Fibroblast of lung (primary cell): ENCODE measurements at regions not wholly inside any gene's neighbourhood (a gene's known extent, or its start where the extent isn't known, plus 50 kb on each side); places are given as distances from the start of the nearest gene placed in this dataset.
"Not testable (repeated sequence)": the region's sequence is repeated elsewhere in the genome, so short reads cannot be mapped to it uniquely, and the experiment has no call there.

Source experiments
- DNase-seq, 2 donors: peaks; one replicate each; pipeline versions ENCODE4 v3.0.0 to v3.0.0-alpha.2; 2010; ENCODE audit warnings: low read depth in 2 of 2
- H2AFZ ChIP-seq: 2 replicates; pipeline ENCODE4 v1.5.1; 2012; ENCODE audit warnings: low read length, control low read depth, inconsistent platforms
- H3K27ac ChIP-seq: 2 replicates; pipeline ENCODE4 v1.5.1; 2011; ENCODE audit warnings: low read length, control low read depth; ENCODE audit not compliant: insufficient read depth
- H3K27me3 ChIP-seq: 2 replicates; pipeline ENCODE4 v1.5.1; 2011; ENCODE audit warnings: mild to moderate bottlenecking, low read length; ENCODE audit not compliant: control insufficient read depth, insufficient read depth
- H3K36me3 ChIP-seq: 2 replicates; pipeline ENCODE4 v1.5.1; 2011; ENCODE audit warnings: low read length; ENCODE audit not compliant: control insufficient read depth, insufficient read depth
- H3K4me1 ChIP-seq: 2 replicates; pipeline ENCODE4 v1.5.1; 2011; ENCODE audit warnings: low read length; ENCODE audit not compliant: control insufficient read depth, insufficient read depth; ENCODE audit errors: extremely low read depth
- H3K4me2 ChIP-seq: 2 replicates; pipeline ENCODE4 v1.5.1; 2011; ENCODE audit warnings: low read length, control low read depth; ENCODE audit not compliant: insufficient read depth; ENCODE audit errors: extremely low read depth
- H3K4me3 ChIP-seq, 4 experiments: fragments of 200-600 bp in 1 of 4; sonication (generic) in 1 of 4; replicated peaks in 1 of 4; 2 replicates each; pipeline ENCODE4 v1.5.1; 2011 to 2016; ENCODE audit warnings: low read length in 4 of 4, low read depth in 3 of 4, mild to moderate bottlenecking in 3 of 4, control low read depth in 2 of 4, inconsistent platforms in 1 of 4, mixed read lengths in 1 of 4; ENCODE audit not compliant: insufficient read depth in 1 of 4; ENCODE audit errors: control extremely low read depth in 1 of 4
- H3K79me2 ChIP-seq: 2 replicates; pipeline ENCODE4 v1.5.1; 2012; ENCODE audit warnings: mild to moderate bottlenecking, low read length, inconsistent platforms; ENCODE audit not compliant: control insufficient read depth, insufficient read depth
- H3K9ac ChIP-seq: 2 replicates; pipeline ENCODE4 v1.5.1; 2011; ENCODE audit warnings: mild to moderate bottlenecking, low read length, control low read depth; ENCODE audit not compliant: insufficient read depth
- H3K9me3 ChIP-seq: 2 replicates; pipeline ENCODE4 v1.5.1; 2012; ENCODE audit warnings: low read depth, low read length; ENCODE audit not compliant: control insufficient read depth, insufficient read depth
- H4K20me1 ChIP-seq: 2 replicates; pipeline ENCODE4 v1.5.1; 2011; ENCODE audit warnings: low read length; ENCODE audit not compliant: control insufficient read depth, insufficient read depth; ENCODE audit errors: extremely low read depth
- CTCF ChIP-seq, 2 donors: IDR thresholded peaks in 1 of 2; conservative IDR thresholded peaks in 1 of 2; 1 replicate in 1 of 2; 2 replicates in 1 of 2; pipeline ENCODE4 v1.5.1; 2011 to 2012; ENCODE audit warnings: low read length in 2 of 2, control low read depth in 1 of 2, inconsistent platforms in 1 of 2, low read depth in 1 of 2, mild to moderate bottlenecking in 1 of 2
- EZH2 ChIP-seq: IDR thresholded peaks from 2 replicates; pipeline ENCODE4 v1.5.1; 2012; ENCODE audit warnings: low read length, control low read depth, mild to moderate bottlenecking; ENCODE audit errors: missing control alignments

DNA sequence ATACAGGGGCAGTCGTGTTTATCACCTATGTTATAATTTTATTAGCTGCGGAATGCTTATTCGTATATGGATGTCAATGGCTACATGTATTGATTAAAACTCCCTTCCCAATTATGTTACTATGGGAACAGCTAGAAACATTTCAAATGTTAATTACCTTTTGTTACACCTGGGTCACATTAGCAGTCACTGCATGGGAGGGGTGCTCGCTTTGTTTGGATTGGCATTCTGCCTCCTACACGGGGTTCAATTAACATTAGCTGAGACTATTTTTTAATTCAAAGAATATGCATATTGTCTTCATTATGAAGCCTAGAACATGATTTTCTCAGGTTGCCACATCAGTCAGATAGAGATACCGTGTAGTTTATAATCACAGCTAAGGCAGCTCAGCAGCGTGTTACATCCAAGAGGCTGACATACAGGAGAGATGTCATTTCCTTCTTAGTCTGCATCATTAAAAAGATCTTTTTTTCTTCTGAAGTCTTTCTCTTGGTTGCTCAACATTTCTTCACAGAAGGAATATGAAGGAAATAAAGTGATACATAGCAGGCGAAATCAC is 76.2 kb upstream of the RPS6KA2 start:
- Histone ChIP-seq H3K79me2 (no peaks in the 10 kb centered on the region), H4K20me1 (no peaks in the 10 kb centered on the region), H3K4me3 (no peak overlapping the region), H3K9me3 (no peaks in the 10 kb centered on the region), H3K27me3 (peaks cover 4% of the 10 kb centered on the region), H3K36me3 (no peaks in the 10 kb centered on the region), H3K4me2 (no peak overlapping the region), H3K4me1 (no peaks in the 10 kb centered on the region), H3K27ac (no peak overlapping the region), H3K9ac (no peak overlapping the region), H2AFZ (no peak overlapping the region)
- TF ChIP-seq CTCF (conservative IDR thresholded peaks at IDR 0.05 in 1 of 2, IDR thresholded peaks at IDR 0.05 in 1 of 2; ENCODE audit: low read depth in 1 of 2, low read length in 2 of 2) (no peak), EZH2 (no peak)
- DNase-seq: peak in 1 of 2 donors; percentile 8

GRCh38 chr6:166701424-166701823 is 74.4 kb upstream of the RPS6KA2 start:
- not testable (repeated sequence) for H3K27ac ChIP-seq, H3K4me1 ChIP-seq, H3K9me3 ChIP-seq, H3K27me3 ChIP-seq, H4K20me1 ChIP-seq, DNase-seq, H3K79me2 ChIP-seq, H3K4me2 ChIP-seq, H2AFZ ChIP-seq, H3K36me3 ChIP-seq, H3K9ac ChIP-seq, H3K4me3 ChIP-seq

DNA sequence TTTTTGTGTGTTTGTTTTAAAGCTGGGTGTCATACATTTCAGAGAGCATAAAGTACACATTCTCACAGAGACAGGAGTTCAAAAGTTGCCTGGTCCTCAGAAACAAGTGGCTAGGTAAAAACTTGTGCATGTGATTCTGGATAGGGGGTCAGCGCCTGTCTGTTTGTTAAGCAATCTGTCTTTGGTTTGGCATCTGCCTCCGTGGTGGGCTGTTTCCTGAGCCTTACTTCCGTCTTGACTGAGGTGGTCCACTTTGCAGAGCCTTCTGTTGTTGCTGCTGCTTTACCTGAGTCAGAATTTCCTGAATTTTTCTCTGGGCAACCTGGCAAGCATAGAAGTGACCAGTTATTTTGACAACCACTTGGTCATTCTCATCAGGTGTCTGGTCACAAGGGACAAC is 73.8 kb upstream of the RPS6KA2 start:
- H4K20me1 ChIP-seq, DNase-seq, H3K4me3 ChIP-seq, H3K27ac ChIP-seq, H2AFZ ChIP-seq, H3K79me2 ChIP-seq, H3K4me2 ChIP-seq, H3K27me3 ChIP-seq, H3K4me1 ChIP-seq, H3K36me3 ChIP-seq, H3K9me3 ChIP-seq, H3K9ac ChIP-seq: not testable (repeated sequence)

GRCh38 chr6:166697113-166697512 is 70.1 kb upstream of the RPS6KA2 start:
- Histone ChIP-seq H3K4me1 (no peaks in the 10 kb centered on the region), H3K27me3 (peaks cover 8% of the 10 kb centered on the region), H3K4me2 (no peak overlapping the region), H3K36me3 (no peaks in the 10 kb centered on the region), H3K79me2 (no peaks in the 10 kb centered on the region), H3K4me3 (no peak overlapping the region), H4K20me1 (no peaks in the 10 kb centered on the region), H3K9me3 (no peaks in the 10 kb centered on the region), H3K9ac (no peak overlapping the region), H2AFZ (no peak overlapping the region), H3K27ac (no peak overlapping the region)
- TF ChIP-seq CTCF (conservative IDR thresholded peaks at IDR 0.05 in 1 of 2, IDR thresholded peaks at IDR 0.05 in 1 of 2; ENCODE audit: low read depth in 1 of 2, low read length in 2 of 2) (no peak), EZH2 (no peak)
- no peak for DNase-seq
